Esophagus muscularis mucosa (tissue), 4 donors: ENCODE measurements at regions not wholly inside any gene's neighbourhood (a gene's known extent, or its start where the extent isn't known, plus 50 kb on each side); places are given as distances from the start of the nearest gene placed in this dataset.

Experiments used
- CTCF ChIP-seq, 3 experiments: fragments of 200-600 bp in 2 of 3; fragments of 450-650 bp in 1 of 3; sonication (generic) in 2 of 3; IDR thresholded peaks; one replicate each; pipeline ENCODE4 v1.5.1; 2017 to 2019; ENCODE audit warnings: antibody characterized with exemption in 3 of 3, mild to moderate bottlenecking in 2 of 3, moderate library complexity in 1 of 3
- EP300 ChIP-seq: sonication (generic); formaldehyde crosslinking; IDR thresholded peaks from one replicate; pipeline ENCODE4 v1.6.1; 2017; ENCODE audit warnings: antibody characterized with exemption
- POLR2A ChIP-seq: fragments of 450-650 bp; IDR thresholded peaks from one replicate; pipeline ENCODE4 v1.6.1; 2017; ENCODE audit warnings: antibody characterized with exemption, moderate library complexity, mild to moderate bottlenecking, low read depth
- POLR2AphosphoS5 ChIP-seq, 2 donors: sonication (generic); formaldehyde crosslinking; IDR thresholded peaks; one replicate each; pipeline ENCODE4 v1.6.1; 2017; ENCODE audit warnings: antibody characterized with exemption in 2 of 2

- TF ChIP-seq POLR2AphosphoS5 (IDR thresholded peaks at IDR 0.05) = no peak
- TF ChIP-seq CTCF (IDR thresholded peaks at IDR 0.05) = no peak
- TF ChIP-seq POLR2A = no peak
- no peak for TF ChIP-seq EP300
Measured at GRCh38 chrY:8426433-8426832, 910.8 kb upstream of the TSPY4 start.
